ENCODE measurements at regions not wholly inside any gene's neighbourhood (a gene's known extent, or its start where the extent isn't known, plus 50 kb on each side); places are given as distances from the start of the nearest gene placed in this dataset.
A peak's percentile ranks its signal among the peaks of the same experiment; 100 is the strongest.

- no peaks in the 10 kb centered on the region for H3K9me3 ChIP-seq
- H3K27ac ChIP-seq = no peak overlapping the region
- DNase-seq = no peak
- H3K4me1 ChIP-seq = peaks cover 0 to 13% (median 0%) of the 10 kb centered on the region in 12 donors
- no peak overlapping the region for H3K4me3 ChIP-seq
- TF ChIP-seq POLR2A (IDR thresholded peaks at IDR 0.05) = no peak
- no peak for TF ChIP-seq CTCF (IDR thresholded peaks at IDR 0.05)
- no peak for ATAC-seq
- no peaks in the 10 kb centered on the region for H3K27me3 ChIP-seq
- intact Hi-C loops (cut with DNase I) = loop anchor here in 4 of 10 donors (2.0 to 10.0 kb wide), 6 partner anchors 102 to 369 kb away; partner anchors contain the start of gene JADE1 (in 1 of the 4)
- H3K36me3 ChIP-seq = no peaks in the 10 kb centered on the region
- WGBS, 4 donors = 72 to 94% (median 90%) methylated on average over 2 of the region's 2 CpGs
Observed at GRCh38 chr4:128564081-128564630, 245.3 kb upstream of the JADE1 start.

GRCh38 chr4:128560754-128561495 is 248.6 kb upstream of the JADE1 start:
- H3K27me3 ChIP-seq = no peaks in the 10 kb centered on the region
- intact Hi-C loops (cut with DNase I) = loop anchor here in 4 of 10 donors (5.0 to 10.0 kb wide), 4 partner anchors 99 to 366 kb away; no protein-coding TSS in a partner anchor
- DNase-seq (no peak), ATAC-seq (no peak)
- H3K36me3 ChIP-seq = no peaks in the 10 kb centered on the region
- H3K4me1 ChIP-seq = peaks cover 0 to 18% (median 0%) of the 10 kb centered on the region in 12 donors
- H3K9me3 ChIP-seq = no peaks in the 10 kb centered on the region
- TF ChIP-seq POLR2A (IDR thresholded peaks at IDR 0.05) (no peak), CTCF (IDR thresholded peaks at IDR 0.05) (no peak)
- no peak overlapping the region for H3K4me3 ChIP-seq
- H3K27ac ChIP-seq = no peak overlapping the region
- WGBS, 4 donors = 52 to 68% (median 55%) methylated on average over 6 of the region's 6 CpGs

- Histone ChIP-seq H3K9me3 (no peaks in the 10 kb centered on the region), H3K27ac (peak overlapping the region in 4 of 12 donors; percentile 21 to 74 (median 32)), H3K4me3 (no peak overlapping the region), H3K4me1 (peaks cover 0 to 20% (median 2%) of the 10 kb centered on the region in 12 donors), H3K36me3 (no peaks in the 10 kb centered on the region), H3K27me3 (no peaks in the 10 kb centered on the region)
- WGBS, 4 donors = 48 to 61% (median 55%) methylated on average over 8 of the region's 8 CpGs
- TF ChIP-seq POLR2A (IDR thresholded peaks at IDR 0.05) = no peak
- no peak for TF ChIP-seq CTCF (IDR thresholded peaks at IDR 0.05)
- intact Hi-C loops (cut with DNase I) = loop anchor here in 4 of 10 donors (5.0 to 10.0 kb wide), 4 partner anchors 92 to 174 kb away; no protein-coding TSS in a partner anchor
- peak in 3 of 4 donors; percentile 54 to 63 (median 63) for ATAC-seq
- DNase-seq = no peak
Observed at GRCh38 chr4:128558896-128559679, 250.4 kb upstream of the JADE1 start.

Data from heart left ventricle (tissue), 16 donors.